ENCODE measurements at regions not wholly inside any gene's neighbourhood (a gene's known extent, or its start where the extent isn't known, plus 50 kb on each side); places are given as distances from the start of the nearest gene placed in this dataset.

DNA sequence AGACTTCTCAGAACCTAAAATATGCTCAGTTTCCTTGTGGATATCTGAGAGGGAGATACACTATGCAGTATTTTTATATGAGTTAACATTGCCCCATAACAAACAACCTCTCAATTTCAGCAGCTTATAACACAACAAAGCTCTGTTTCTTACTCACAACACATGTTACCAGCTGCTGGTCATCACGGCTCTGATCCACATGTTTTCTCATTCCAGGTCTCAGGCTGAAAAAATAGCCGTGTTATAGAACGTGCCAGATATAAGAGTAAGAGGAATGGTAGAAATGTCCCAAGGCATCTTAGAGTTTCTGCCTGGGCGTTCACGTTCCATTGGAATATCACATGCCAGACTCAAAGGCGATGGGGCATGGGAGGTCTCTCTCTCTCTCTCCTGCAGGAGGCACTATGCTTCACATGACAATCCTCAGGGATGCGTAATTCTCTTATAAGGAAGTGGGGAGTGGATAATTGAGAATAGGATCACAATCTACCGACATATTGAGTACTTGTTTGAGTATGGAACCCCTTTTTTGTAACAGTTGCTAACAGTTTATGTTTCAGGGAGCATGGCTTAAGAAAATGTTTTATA is 246.6 kb downstream of the NHLRC3 start:
- DNase-seq (ENCODE audit: low read depth): no peak

Measured in activated T-cell treated with anti-CD3 and anti-CD28 coated beads for 24 hours (primary cell).